GM06990 (cell line): ENCODE measurements at regions not wholly inside any gene's neighbourhood (a gene's known extent, or its start where the extent isn't known, plus 50 kb on each side); places are given as distances from the start of the nearest gene placed in this dataset.

Experiments used
- DNase-seq: peaks from one replicate; pipeline ENCODE4 v3.0.0-alpha.2; 2011; ENCODE audit not compliant: insufficient read length; ENCODE audit errors: extremely low read depth
- H3K27me3 ChIP-seq: replicated peaks from 2 replicates; pipeline ENCODE4 v1.6.0; 2011; ENCODE audit warnings: low read length; ENCODE audit not compliant: control insufficient read depth, insufficient read depth
- H3K36me3 ChIP-seq: 2 replicates; pipeline ENCODE4 v1.5.1; 2011; ENCODE audit warnings: low read length; ENCODE audit not compliant: control insufficient read depth, insufficient read depth
- H3K4me3 ChIP-seq: replicated peaks from 2 replicates; pipeline ENCODE4 v1.5.1; 2011; ENCODE audit warnings: low read depth, mild to moderate bottlenecking, control low read depth, low read length
- TF ChIP-seq, protein P1 (sequence below): IDR thresholded peaks from 2 replicates; pipeline ENCODE4 v1.5.1; 2011; ENCODE audit warnings: low read length, control low read depth, mild to moderate bottlenecking, inconsistent platforms; ENCODE audit not compliant: insufficient read depth, poor library complexity, severe bottlenecking

DNA sequence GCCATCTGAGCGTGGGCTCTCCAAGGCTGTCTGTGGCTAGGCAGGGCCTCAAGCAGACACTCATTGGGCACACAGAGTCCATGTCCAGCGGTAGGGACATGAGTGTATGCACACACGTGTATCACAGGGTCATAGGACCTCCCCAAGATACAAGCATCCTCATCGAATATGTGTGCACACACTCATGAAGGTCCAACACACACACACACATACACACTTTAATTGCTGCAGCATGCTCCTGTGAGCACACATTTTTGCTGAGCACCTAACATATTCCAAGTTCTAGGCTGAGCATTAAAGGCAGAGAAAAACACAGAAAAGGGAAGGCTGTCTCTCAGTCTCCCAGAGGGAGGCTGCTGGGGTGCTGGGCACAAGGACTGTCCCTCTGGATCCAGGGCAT, 59.3 kb upstream of the TBX3 start:
- Histone ChIP-seq H3K4me3 (no peak overlapping the region), H3K36me3 (no peaks in the 10 kb centered on the region), H3K27me3 (no peaks in the 10 kb centered on the region)
- DNase-seq, result no peak
- TF ChIP-seq, protein P1, sequence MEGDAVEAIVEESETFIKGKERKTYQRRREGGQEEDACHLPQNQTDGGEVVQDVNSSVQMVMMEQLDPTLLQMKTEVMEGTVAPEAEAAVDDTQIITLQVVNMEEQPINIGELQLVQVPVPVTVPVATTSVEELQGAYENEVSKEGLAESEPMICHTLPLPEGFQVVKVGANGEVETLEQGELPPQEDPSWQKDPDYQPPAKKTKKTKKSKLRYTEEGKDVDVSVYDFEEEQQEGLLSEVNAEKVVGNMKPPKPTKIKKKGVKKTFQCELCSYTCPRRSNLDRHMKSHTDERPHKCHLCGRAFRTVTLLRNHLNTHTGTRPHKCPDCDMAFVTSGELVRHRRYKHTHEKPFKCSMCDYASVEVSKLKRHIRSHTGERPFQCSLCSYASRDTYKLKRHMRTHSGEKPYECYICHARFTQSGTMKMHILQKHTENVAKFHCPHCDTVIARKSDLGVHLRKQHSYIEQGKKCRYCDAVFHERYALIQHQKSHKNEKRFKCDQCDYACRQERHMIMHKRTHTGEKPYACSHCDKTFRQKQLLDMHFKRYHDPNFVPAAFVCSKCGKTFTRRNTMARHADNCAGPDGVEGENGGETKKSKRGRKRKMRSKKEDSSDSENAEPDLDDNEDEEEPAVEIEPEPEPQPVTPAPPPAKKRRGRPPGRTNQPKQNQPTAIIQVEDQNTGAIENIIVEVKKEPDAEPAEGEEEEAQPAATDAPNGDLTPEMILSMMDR, result no peak

DNA sequence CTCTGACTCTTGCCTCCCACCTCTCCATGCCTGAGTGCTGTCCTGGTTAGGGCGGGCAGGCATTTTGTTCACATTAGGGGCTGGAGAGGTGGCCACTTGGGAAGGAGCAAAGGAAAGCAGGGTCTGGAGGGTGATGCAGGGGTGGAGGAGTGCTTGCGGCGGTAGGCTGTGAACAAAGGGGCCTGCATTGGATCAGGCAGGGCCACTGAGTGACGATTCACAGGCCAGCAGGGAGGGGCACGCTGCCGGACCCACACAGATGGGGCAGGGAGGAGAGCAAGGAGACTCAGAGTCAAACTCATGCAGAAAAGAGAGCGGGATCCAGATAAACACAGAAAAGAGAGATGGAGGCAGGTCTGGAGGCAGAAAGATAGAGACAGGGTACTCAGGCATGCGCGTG, 58.4 kb upstream of the TBX3 start:
- Histone ChIP-seq H3K4me3 (no peak overlapping the region), H3K27me3 (no peaks in the 10 kb centered on the region), H3K36me3 (no peaks in the 10 kb centered on the region)
- DNase-seq, result no peak
- TF ChIP-seq, protein P1, result no peak

DNA sequence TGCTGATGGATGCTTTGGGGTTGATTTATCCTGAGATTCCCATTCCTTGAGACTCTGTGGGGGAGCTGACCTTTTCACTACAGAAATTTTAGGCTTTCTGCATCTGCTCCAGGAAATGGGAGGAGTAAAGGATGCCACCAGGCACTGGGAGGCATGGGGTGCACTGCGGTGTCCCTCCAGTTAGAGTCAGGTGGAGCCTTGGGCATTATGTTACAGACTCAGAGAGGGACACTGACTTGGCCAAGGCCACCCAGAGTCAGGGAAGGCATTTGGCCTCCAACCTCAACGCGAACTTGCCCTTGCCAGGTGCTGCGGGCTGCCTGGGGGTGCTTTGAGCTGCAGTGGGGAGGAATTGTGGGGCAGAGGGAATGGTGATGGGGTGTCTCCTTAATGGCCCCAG, 58.0 kb upstream of the TBX3 start:
- H3K36me3 ChIP-seq, result no peaks in the 10 kb centered on the region
- H3K27me3 ChIP-seq, result no peaks in the 10 kb centered on the region
- no peak overlapping the region for H3K4me3 ChIP-seq
- TF ChIP-seq, protein P1, result no peak
- DNase-seq, result no peak

DNA sequence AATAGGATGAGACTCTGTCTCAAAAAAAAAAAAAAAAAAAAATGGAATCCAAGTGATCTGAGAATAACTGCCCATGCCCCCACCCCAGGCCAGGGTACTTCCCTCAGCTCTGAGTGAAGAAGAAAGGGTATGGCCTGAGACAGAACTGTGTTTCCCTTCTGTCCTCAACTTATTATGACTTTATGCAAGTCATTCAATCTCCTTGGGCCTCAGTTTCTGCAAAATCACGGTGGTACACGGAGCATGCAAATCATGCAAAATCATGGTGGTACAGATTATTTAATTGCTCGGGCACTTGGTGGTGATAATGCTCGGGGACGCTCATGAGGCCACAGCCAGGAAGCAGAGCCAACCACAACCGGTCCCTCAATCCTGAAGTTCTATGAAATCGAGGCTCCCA, 56.5 kb upstream of the TBX3 start:
- Histone ChIP-seq H3K4me3 (no peak overlapping the region), H3K27me3 (no peaks in the 10 kb centered on the region), H3K36me3 (no peaks in the 10 kb centered on the region)
- TF ChIP-seq, protein P1, result no peak
- DNase-seq, result no peak

DNA sequence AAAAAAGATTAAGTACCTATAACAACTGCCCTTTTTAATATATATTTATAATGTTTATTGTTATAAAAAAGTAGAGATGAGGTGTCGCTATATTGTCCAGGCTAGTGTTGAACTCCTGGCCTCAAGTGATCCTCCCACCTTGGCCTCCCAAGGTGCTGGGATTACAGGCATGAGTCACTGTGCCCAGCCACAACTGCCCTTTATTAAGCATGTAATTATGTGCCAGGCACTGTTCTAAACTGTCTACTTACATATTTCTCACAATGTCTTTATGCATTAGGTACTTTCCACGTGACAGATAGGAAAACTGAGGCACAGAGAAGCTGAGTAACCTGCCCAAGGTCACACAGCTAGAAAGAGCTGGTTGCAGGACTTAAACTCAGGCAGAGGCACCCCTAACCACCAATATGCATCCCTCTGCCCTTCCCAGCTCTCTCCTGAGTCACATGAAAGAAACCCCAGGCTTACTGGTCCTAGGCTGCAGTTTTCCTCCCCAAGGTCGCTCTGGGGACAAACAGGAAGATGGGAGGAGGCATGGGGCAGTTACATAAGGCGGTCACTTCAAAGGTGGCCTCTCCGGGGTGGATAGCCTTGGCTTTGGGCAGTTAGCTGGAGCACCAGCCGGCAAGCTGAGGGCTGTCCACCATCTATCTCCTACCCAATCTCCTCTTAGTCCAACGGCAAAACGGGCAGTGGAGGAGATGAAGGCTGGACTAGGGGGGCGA, 54.6 kb upstream of the TBX3 start:
- H3K36me3 ChIP-seq, result no peaks in the 10 kb centered on the region
- no peak overlapping the region for H3K4me3 ChIP-seq
- no peaks in the 10 kb centered on the region; the same call in 1 of the 2 replicates for H3K27me3 ChIP-seq
- TF ChIP-seq, protein P1, result no peak
- no peak for DNase-seq
